ENCODE measurements at regions not wholly inside any gene's neighbourhood (a gene's known extent, or its start where the extent isn't known, plus 50 kb on each side); places are given as distances from the start of the nearest gene placed in this dataset.

DNA sequence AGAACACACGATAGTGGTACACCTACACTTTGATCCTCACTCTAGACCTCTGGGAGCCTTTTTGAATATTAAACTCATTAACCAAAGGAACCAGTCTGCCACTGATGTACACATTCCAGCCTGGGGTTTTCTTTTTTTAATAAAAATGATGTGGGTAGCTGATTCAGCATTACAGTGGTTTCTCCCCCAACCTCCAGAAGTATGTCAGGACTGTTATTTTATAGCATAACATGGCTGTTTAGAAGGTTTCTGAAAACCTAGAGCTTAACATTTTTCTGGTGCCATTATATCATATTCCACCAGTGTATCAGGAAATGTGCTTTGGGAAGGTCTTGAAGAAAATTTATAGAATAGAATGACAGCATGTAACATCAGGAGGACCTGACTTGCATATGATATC lies 540.9 kb upstream of the WWC1 start:
- Histone ChIP-seq H3K36me3 (ENCODE audit: control insufficient read depth in 2 of 2, extremely low read depth in 1 of 2, insufficient read depth in 2 of 2, low read length in 2 of 2) (no peaks in the 10 kb centered on the region), H3K27me3 (ENCODE audit: control insufficient read depth in 2 of 2, insufficient read depth in 2 of 2, low read length in 2 of 2) (no peaks in the 10 kb centered on the region), H3K9ac (replicated peaks; ENCODE audit: extremely low read depth, insufficient read depth, low read length) (no peak overlapping the region), H3K27ac (ENCODE audit: insufficient read depth, low read depth, low read length) (no peak overlapping the region), H3K9me1 (replicated peaks; ENCODE audit: control insufficient read depth, extremely low read depth, insufficient read depth, low read length) (no peaks in the 10 kb centered on the region), H3K4me3 (replicated peaks in 1 of 3; ENCODE audit: insufficient read depth in 1 of 3, low read depth in 1 of 3, low read length in 3 of 3) (no peak overlapping the region), H3K4me1 (ENCODE audit: control insufficient read depth, extremely low read depth, insufficient read depth, low read length) (no peaks in the 10 kb centered on the region), H3K79me2 (ENCODE audit: control insufficient read depth, insufficient read depth, low read length) (no peaks in the 10 kb centered on the region), H3K4me2 (ENCODE audit: insufficient read depth, low read length) (no peak overlapping the region), H3K9me3 (replicated peaks; ENCODE audit: control insufficient read depth, insufficient read depth, low read length) (peaks cover 1% of the 10 kb centered on the region), H2AFZ (ENCODE audit: low read depth, low read length) (no peak overlapping the region), H4K20me1 (replicated peaks; ENCODE audit: control insufficient read depth, extremely low read depth, insufficient read depth, low read length) (no peaks in the 10 kb centered on the region)
- no TSS peak for BruUV-seq (replicated peaks)
- CTCF ChIA-PET = interaction anchor here (0.6 kb wide), 1 partner anchor 43 kb away, joined by 3 read pairs; no protein-coding TSS in a partner anchor
- intact Hi-C loops (cut with micrococcal nuclease) (no loop called here), dilution Hi-C loops (cut with MboI; ENCODE audit: extremely low pct_ligation_motif_present, low sequenced_read_pairs) (no loop called here)
- DNase-seq (ENCODE audit: low read depth, low spot score) (no peak), FAIRE-seq (no peak)
- TF ChIP-seq, protein P1, sequence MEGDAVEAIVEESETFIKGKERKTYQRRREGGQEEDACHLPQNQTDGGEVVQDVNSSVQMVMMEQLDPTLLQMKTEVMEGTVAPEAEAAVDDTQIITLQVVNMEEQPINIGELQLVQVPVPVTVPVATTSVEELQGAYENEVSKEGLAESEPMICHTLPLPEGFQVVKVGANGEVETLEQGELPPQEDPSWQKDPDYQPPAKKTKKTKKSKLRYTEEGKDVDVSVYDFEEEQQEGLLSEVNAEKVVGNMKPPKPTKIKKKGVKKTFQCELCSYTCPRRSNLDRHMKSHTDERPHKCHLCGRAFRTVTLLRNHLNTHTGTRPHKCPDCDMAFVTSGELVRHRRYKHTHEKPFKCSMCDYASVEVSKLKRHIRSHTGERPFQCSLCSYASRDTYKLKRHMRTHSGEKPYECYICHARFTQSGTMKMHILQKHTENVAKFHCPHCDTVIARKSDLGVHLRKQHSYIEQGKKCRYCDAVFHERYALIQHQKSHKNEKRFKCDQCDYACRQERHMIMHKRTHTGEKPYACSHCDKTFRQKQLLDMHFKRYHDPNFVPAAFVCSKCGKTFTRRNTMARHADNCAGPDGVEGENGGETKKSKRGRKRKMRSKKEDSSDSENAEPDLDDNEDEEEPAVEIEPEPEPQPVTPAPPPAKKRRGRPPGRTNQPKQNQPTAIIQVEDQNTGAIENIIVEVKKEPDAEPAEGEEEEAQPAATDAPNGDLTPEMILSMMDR (IDR thresholded peaks at IDR 0.05; ENCODE audit: extremely low read depth in 1 of 2, insufficient read depth in 1 of 2, low read depth in 1 of 2, low read length in 2 of 2) = no peak
- TF ChIP-seq EZH2 (IDR thresholded peaks at IDR 0.05; ENCODE audit: borderline replicate concordance, low read depth, low read length, severe bottlenecking) (no peak), POLR2A (IDR thresholded peaks at IDR 0.05; ENCODE audit: low read depth, low read length) (no peak), FOS (IDR thresholded peaks at IDR 0.05; ENCODE audit: borderline replicate concordance, insufficient read depth, low read length) (no peak), JUN (IDR thresholded peaks at IDR 0.05; ENCODE audit: borderline replicate concordance, insufficient read depth, insufficient read length, low read depth) (no peak), POLR2AphosphoS5 (IDR thresholded peaks at IDR 0.05; ENCODE audit: insufficient read depth, low read depth, low read length) (no peak), MYC (IDR thresholded peaks at IDR 0.05; ENCODE audit: low read depth, low read length) (no peak), GATA2 (IDR thresholded peaks at IDR 0.05; ENCODE audit: insufficient read depth, insufficient read length, low read depth, low read length) (no peak)
- TF ChIP-seq, protein P2, sequence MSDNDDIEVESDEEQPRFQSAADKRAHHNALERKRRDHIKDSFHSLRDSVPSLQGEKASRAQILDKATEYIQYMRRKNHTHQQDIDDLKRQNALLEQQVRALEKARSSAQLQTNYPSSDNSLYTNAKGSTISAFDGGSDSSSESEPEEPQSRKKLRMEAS (IDR thresholded peaks at IDR 0.05; ENCODE audit: insufficient read depth, insufficient read length) = no peak
- POLR2A ChIA-PET = no interaction called here

Measured in endothelial cell of umbilical vein (primary cell).